GM21576 (cell line): ENCODE measurements at regions not wholly inside any gene's neighbourhood (a gene's known extent, or its start where the extent isn't known, plus 50 kb on each side); places are given as distances from the start of the nearest gene placed in this dataset.
"Not testable (repeated sequence)": the region's sequence is repeated elsewhere in the genome, so short reads cannot be mapped to it uniquely, and the experiment has no call there.

Experiments used
- ATAC-seq: cut with Tn5 transposase; IDR thresholded peaks from one replicate; pipeline ENCODE4 v1.9.1; 2021; ENCODE audit warnings: mild to moderate bottlenecking, moderate library complexity; ENCODE audit not compliant: unreplicated experiment

- no peak for ATAC-seq
These were observed 322.6 kb upstream of the TMEM132C start for GRCh38 chr12:127944211-127944899.

GRCh38 chr12:127957001-127957660 is 309.8 kb upstream of the TMEM132C start:
- ATAC-seq: no peak

- ATAC-seq: no peak
These were observed 304.7 kb upstream of the TMEM132C start for GRCh38 chr12:127962303-127962702.

- no peak for ATAC-seq
These were observed 303.0 kb upstream of the TMEM132C start for GRCh38 chr12:127963933-127964332.

- no peak for ATAC-seq
These were observed 302.3 kb upstream of the TMEM132C start for GRCh38 chr12:127964717-127965116.

GRCh38 chr12:127966331-127966730 is 300.6 kb upstream of the TMEM132C start:
- ATAC-seq: no peak

- ATAC-seq: no peak
These were observed 296.5 kb upstream of the TMEM132C start for GRCh38 chr12:127970491-127970890.

- ATAC-seq: no peak
These were observed 286.4 kb upstream of the TMEM132C start for GRCh38 chr12:127980585-127980984.

- ATAC-seq: no peak
These were observed 285.1 kb upstream of the TMEM132C start for GRCh38 chr12:127981875-127982274.

- not testable (repeated sequence) for ATAC-seq
These were observed 283.7 kb upstream of the TMEM132C start for GRCh38 chr12:127983213-127983791.

GRCh38 chr12:127984386-127985055 is 282.4 kb upstream of the TMEM132C start:
- no peak for ATAC-seq

GRCh38 chr12:127987199-127987901 is 279.6 kb upstream of the TMEM132C start:
- no peak for ATAC-seq

- ATAC-seq: no peak
These were observed 275.5 kb upstream of the TMEM132C start for GRCh38 chr12:127991485-127991884.

GRCh38 chr12:127998988-127999387 is 268.0 kb upstream of the TMEM132C start:
- ATAC-seq: no peak

GRCh38 chr12:128004383-128004938 is 262.5 kb upstream of the TMEM132C start:
- ATAC-seq: no peak

GRCh38 chr12:128007250-128007649 is 259.7 kb upstream of the TMEM132C start:
- ATAC-seq: no peak

GRCh38 chr12:128008341-128008740 is 258.6 kb upstream of the TMEM132C start:
- ATAC-seq: no peak

GRCh38 chr12:128009108-128009507 is 257.9 kb upstream of the TMEM132C start:
- ATAC-seq: no peak

GRCh38 chr12:128012110-128012509 is 254.9 kb upstream of the TMEM132C start:
- no peak for ATAC-seq

- ATAC-seq: no peak
These were observed 251.7 kb upstream of the TMEM132C start for GRCh38 chr12:128015276-128015675.

- ATAC-seq: no peak
These were observed 248.9 kb upstream of the TMEM132C start for GRCh38 chr12:128018067-128018466.
